ENCODE measurements at regions not wholly inside any gene's neighbourhood (a gene's known extent, or its start where the extent isn't known, plus 50 kb on each side); places are given as distances from the start of the nearest gene placed in this dataset.

DNA sequence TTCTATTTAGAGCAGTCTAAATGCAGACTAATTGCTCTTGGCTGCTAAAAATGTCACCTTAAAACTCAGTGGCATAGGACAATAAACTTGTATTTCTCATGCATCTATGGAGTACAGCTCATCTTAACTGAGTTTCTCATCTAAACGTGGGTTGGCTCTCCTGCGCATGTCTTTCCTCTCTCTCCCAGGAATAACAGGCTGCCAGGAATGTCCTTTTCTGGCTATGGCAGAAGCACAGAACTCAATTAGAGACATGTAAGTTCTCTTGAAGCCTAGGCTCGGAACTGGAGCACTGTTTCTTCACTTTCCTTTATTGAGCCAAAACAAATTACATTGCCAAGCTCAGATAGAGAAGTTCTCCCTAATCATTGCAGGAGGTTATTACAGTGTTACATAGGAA, 722.3 kb upstream of the FLRT2 start:
- no peaks in the 10 kb centered on the region for H3K36me3 ChIP-seq (ENCODE audit: control insufficient read depth in 2 of 2, insufficient read depth in 2 of 2, low read length in 1 of 2)
- WGBS = 95% methylated on average over 3 of the region's 3 CpGs
- peaks cover 0 to 1% of the 10 kb centered on the region in 2 donors for H3K9me3 ChIP-seq (ENCODE audit: control insufficient read depth in 2 of 2, insufficient read depth in 1 of 2, low read length in 1 of 2)
- no peak for DNase-seq (ENCODE audit: low read depth in 6 of 9, low spot score in 9 of 9)
- no peak overlapping the region for H3K4me3 ChIP-seq (ENCODE audit: low read length in 2 of 2)
- no peaks in the 10 kb centered on the region for H3K4me1 ChIP-seq (ENCODE audit: control insufficient read depth in 2 of 2, insufficient read depth in 2 of 2, low read length in 2 of 2)
- no peak overlapping the region for H3K27ac ChIP-seq (ENCODE audit: low read depth in 1 of 2, low read length in 1 of 2)
- no peaks in the 10 kb centered on the region for H3K27me3 ChIP-seq (ENCODE audit: control insufficient read depth in 2 of 2, insufficient read depth in 1 of 2, low read length in 1 of 2)

DNA sequence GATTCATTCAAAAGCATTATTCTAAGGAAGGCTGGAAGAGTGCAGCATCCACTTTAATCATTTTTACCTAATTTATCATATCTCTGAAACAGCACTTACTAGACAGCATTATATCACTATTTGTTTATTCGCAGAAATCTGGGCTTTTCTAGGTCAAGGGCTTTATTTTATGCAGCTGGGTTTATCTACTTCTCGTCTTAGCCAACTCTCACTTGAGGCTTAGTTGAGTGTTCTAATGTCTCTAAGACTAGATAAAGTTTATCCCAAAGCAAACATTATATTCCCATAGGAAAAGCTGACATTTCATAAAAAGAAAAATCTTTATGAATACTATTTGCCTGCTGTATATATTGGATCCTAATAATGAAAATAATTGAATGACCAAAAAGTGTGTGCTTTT, 720.8 kb upstream of the FLRT2 start:
- Histone ChIP-seq H3K9me3 (ENCODE audit: control insufficient read depth in 2 of 2, insufficient read depth in 1 of 2, low read length in 1 of 2) (peaks cover 0 to 1% of the 10 kb centered on the region in 2 donors), H3K27ac (ENCODE audit: low read depth in 1 of 2, low read length in 1 of 2) (no peak overlapping the region), H3K27me3 (ENCODE audit: control insufficient read depth in 2 of 2, insufficient read depth in 1 of 2, low read length in 1 of 2) (no peaks in the 10 kb centered on the region), H3K4me1 (ENCODE audit: control insufficient read depth in 2 of 2, insufficient read depth in 2 of 2, low read length in 2 of 2) (no peaks in the 10 kb centered on the region), H3K4me3 (ENCODE audit: low read length in 2 of 2) (no peak overlapping the region), H3K36me3 (ENCODE audit: control insufficient read depth in 2 of 2, insufficient read depth in 2 of 2, low read length in 1 of 2) (no peaks in the 10 kb centered on the region)
- no peak for DNase-seq (ENCODE audit: low read depth in 6 of 9, low spot score in 9 of 9)
- WGBS = 94% methylated on average over 2 of the region's 2 CpGs

DNA sequence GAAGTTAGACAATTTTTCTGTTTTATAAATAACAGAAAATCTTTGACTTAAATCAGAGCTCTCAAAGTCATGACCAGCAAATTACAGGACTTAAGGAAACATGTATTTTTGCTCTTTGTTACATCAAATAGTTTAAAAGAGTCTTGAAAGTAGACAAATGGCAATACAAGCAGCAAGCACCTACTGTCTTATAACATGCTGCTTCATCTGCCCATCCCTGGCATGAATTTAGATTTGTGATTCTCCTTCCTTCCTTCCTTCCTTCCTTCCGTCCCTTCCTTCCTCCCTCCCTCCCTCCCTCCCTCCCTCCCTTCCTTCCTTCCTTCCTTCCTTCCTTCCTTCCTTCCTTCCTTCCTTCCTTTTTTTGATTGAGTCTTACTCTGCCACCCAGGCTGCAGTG, 715.6 kb upstream of the FLRT2 start:
- Histone ChIP-seq H3K4me3 (ENCODE audit: low read length in 2 of 2) (no peak overlapping the region), H3K4me1 (ENCODE audit: control insufficient read depth in 2 of 2, insufficient read depth in 2 of 2, low read length in 2 of 2) (no peaks in the 10 kb centered on the region), H3K27me3 (ENCODE audit: control insufficient read depth in 2 of 2, insufficient read depth in 1 of 2, low read length in 1 of 2) (no peaks in the 10 kb centered on the region), H3K27ac (ENCODE audit: low read depth in 1 of 2, low read length in 1 of 2) (no peak overlapping the region), H3K9me3 (ENCODE audit: control insufficient read depth in 2 of 2, insufficient read depth in 1 of 2, low read length in 1 of 2) (no peaks in the 10 kb centered on the region), H3K36me3 (ENCODE audit: control insufficient read depth in 2 of 2, insufficient read depth in 2 of 2, low read length in 1 of 2) (no peaks in the 10 kb centered on the region)
- WGBS = 60% methylated on average over 1 of the region's 1 CpG
- no peak for DNase-seq (ENCODE audit: low read depth in 6 of 9, low spot score in 9 of 9)

DNA sequence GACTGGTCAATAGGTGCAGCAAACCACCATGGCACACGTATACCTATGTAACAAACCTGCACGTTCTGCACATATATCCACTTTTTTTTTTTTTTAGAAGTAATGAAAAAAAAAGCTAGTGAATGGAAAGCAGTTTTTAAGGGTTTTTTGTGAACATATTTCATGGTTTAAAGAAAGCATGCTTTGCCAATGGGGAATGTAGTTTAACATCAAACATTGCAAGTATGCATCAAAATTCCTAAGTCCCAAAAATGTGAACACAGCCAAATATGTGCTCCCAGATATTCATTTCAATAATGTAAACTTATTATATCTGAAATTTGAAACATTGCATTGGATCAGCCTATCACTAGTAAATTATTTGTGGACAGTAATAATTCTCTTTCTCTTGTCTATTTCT, 710.4 kb upstream of the FLRT2 start:
- no peaks in the 10 kb centered on the region for H3K27me3 ChIP-seq (ENCODE audit: control insufficient read depth in 2 of 2, insufficient read depth in 1 of 2, low read length in 1 of 2)
- H3K36me3 ChIP-seq (ENCODE audit: control insufficient read depth in 2 of 2, insufficient read depth in 2 of 2, low read length in 1 of 2) = no peaks in the 10 kb centered on the region
- no peak for DNase-seq (ENCODE audit: low read depth in 6 of 9, low spot score in 9 of 9)
- no peak overlapping the region for H3K4me3 ChIP-seq (ENCODE audit: low read length in 2 of 2)
- H3K9me3 ChIP-seq (ENCODE audit: control insufficient read depth in 2 of 2, insufficient read depth in 1 of 2, low read length in 1 of 2) = no peaks in the 10 kb centered on the region
- 93% methylated on average over 2 of the region's 2 CpGs for WGBS
- H3K4me1 ChIP-seq (ENCODE audit: control insufficient read depth in 2 of 2, insufficient read depth in 2 of 2, low read length in 2 of 2) = no peaks in the 10 kb centered on the region
- H3K27ac ChIP-seq (ENCODE audit: low read depth in 1 of 2, low read length in 1 of 2) = no peak overlapping the region

DNA sequence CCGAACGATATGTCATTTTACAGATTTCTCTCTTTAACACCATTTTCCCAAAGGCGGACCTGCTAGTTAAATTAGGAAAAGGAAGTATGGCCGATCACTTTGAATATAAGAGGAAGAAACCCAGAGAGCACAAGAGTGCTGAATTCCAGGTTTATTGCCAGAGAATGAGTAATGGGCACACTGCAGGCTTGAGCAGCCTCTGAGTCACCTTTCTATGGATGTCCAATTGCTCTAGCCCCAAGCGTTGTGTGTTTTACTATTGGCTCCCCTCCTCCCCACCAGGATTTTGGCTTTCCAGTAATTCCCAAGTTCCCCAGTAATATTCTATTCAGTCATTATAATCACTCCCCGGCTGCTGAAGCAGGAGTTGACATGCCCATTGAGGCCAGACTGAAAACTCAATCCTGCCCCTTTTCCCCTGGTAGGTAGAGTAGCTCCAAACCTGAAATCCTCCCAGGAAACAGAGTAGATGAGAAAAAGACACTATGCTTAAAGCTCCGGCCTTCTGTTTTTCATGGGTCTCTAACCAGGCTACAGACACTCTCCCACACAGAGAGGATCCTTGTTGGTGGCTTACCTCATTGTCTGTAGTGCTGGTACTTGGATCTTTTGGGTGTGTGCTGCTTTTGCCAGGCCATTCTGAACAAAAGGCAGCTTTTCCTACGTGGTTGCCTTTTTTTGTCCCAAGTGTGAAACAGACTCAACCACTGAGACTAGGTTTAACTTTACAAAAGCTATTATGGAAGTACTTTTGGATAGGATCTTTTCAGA, 704.3 kb upstream of the FLRT2 start:
- WGBS = 89% methylated on average over 8 of the region's 8 CpGs
- Histone ChIP-seq H3K9me3 (ENCODE audit: control insufficient read depth in 2 of 2, insufficient read depth in 1 of 2, low read length in 1 of 2) (peaks cover 0 to 1% of the 10 kb centered on the region in 2 donors), H3K4me1 (ENCODE audit: control insufficient read depth in 2 of 2, insufficient read depth in 2 of 2, low read length in 2 of 2) (no peaks in the 10 kb centered on the region), H3K27ac (ENCODE audit: low read depth in 1 of 2, low read length in 1 of 2) (no peak overlapping the region), H3K27me3 (ENCODE audit: control insufficient read depth in 2 of 2, insufficient read depth in 1 of 2, low read length in 1 of 2) (no peaks in the 10 kb centered on the region), H3K36me3 (ENCODE audit: control insufficient read depth in 2 of 2, insufficient read depth in 2 of 2, low read length in 1 of 2) (no peaks in the 10 kb centered on the region), H3K4me3 (ENCODE audit: low read length in 2 of 2) (no peak overlapping the region)
- DNase-seq (ENCODE audit: low read depth in 6 of 9, low spot score in 9 of 9) = no peak

DNA sequence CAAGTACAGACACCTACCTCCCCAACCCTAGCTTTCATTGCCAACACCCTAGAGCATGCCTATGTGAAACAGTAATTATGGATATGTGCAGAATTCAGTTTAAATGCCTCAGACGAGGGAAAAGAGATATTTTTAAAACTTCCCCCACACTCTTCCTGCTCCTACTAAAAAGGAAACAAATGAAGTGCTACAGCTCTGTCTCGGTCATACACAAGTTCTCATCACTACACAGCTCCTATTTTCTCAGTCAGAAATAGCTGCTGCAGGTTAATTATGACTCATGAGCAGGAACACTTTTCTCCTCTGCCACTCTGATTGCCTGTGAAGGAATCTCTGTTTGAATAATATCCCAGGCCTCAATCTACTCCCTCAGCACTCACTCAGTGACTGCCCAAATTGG, 703.6 kb upstream of the FLRT2 start:
- H3K36me3 ChIP-seq (ENCODE audit: control insufficient read depth in 2 of 2, insufficient read depth in 2 of 2, low read length in 1 of 2) = no peaks in the 10 kb centered on the region
- 17% methylated on average over 2 of the region's 2 CpGs for WGBS

DNA sequence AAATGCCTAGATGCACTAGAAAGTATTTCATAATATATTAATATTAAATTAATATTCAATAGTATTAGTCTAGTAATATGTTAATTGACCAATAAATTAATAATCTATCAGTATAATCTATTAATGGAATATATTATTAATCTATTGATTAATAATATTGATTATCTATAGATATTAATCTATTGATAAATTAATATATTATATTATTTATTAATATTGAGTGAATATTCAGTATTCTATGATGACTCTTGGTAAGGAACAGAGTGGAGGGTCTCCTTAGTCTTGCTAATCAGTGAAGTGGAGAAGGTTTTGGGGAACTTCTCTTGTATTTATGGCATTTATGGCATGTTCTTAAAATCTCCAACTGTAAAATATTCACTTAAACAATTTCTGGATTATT, 679.3 kb upstream of the FLRT2 start:
- Histone ChIP-seq H3K4me3 (ENCODE audit: low read length in 2 of 2) (no peak overlapping the region), H3K4me1 (ENCODE audit: control insufficient read depth in 2 of 2, insufficient read depth in 2 of 2, low read length in 2 of 2) (no peaks in the 10 kb centered on the region), H3K27ac (ENCODE audit: low read depth in 1 of 2, low read length in 1 of 2) (no peak overlapping the region), H3K27me3 (ENCODE audit: control insufficient read depth in 2 of 2, insufficient read depth in 1 of 2, low read length in 1 of 2) (no peaks in the 10 kb centered on the region), H3K36me3 (ENCODE audit: control insufficient read depth in 2 of 2, insufficient read depth in 2 of 2, low read length in 1 of 2) (no peaks in the 10 kb centered on the region), H3K9me3 (ENCODE audit: control insufficient read depth in 2 of 2, insufficient read depth in 1 of 2, low read length in 1 of 2) (no peaks in the 10 kb centered on the region)
- no peak for DNase-seq (ENCODE audit: low read depth in 6 of 9, low spot score in 9 of 9)

More for the DNA sequence above, 703.6 kb upstream of the FLRT2 start:
- H3K4me1 ChIP-seq (ENCODE audit: control insufficient read depth in 2 of 2, insufficient read depth in 2 of 2, low read length in 2 of 2) = no peaks in the 10 kb centered on the region
- DNase-seq (ENCODE audit: low read depth in 6 of 9, low spot score in 9 of 9) = no peak
- H3K27me3 ChIP-seq (ENCODE audit: control insufficient read depth in 2 of 2, insufficient read depth in 1 of 2, low read length in 1 of 2) = no peaks in the 10 kb centered on the region
- H3K9me3 ChIP-seq (ENCODE audit: control insufficient read depth in 2 of 2, insufficient read depth in 1 of 2, low read length in 1 of 2) = peaks cover 0 to 1% of the 10 kb centered on the region in 2 donors
- no peak overlapping the region for H3K27ac ChIP-seq (ENCODE audit: low read depth in 1 of 2, low read length in 1 of 2)
- no peak overlapping the region for H3K4me3 ChIP-seq (ENCODE audit: low read length in 2 of 2)

DNA sequence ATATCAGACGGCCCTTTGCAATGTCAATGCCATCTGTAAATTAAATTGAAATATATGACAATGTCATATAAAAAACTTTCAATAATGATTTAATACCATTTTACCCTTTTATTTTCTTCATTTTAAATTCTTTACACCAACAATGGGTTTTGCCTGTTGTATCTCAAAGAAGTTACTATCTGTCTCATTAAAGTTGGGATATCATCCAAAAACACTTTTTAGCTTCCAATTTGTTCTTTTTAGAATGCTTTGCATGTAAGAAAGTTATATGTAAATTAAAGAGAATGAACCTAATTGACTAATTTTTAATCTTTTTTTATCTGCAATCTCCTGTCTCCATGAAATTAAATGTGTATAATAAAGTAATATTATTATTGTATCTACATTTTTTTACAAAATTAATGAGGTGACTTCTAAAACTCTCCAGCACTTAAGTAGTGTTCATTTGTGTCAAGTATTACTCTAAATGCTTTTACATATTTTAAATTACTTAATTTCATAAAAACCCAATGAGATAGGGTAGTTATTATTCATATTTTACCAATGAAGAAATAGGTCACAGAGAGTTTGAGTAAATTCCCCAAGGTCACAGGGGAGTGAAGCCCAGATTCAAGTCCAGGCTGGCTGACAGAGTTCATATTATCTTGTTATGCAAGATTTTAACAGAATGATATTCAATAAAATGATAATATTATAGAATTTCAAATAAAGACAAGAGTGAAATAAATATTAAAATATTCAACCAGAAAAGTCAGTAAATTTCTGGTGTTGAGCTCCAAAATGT, 673.0 kb upstream of the FLRT2 start:
- Histone ChIP-seq H3K9me3 (ENCODE audit: control insufficient read depth in 2 of 2, insufficient read depth in 1 of 2, low read length in 1 of 2) (no peaks in the 10 kb centered on the region), H3K36me3 (ENCODE audit: control insufficient read depth in 2 of 2, insufficient read depth in 2 of 2, low read length in 1 of 2) (no peaks in the 10 kb centered on the region), H3K27me3 (ENCODE audit: control insufficient read depth in 2 of 2, insufficient read depth in 1 of 2, low read length in 1 of 2) (no peaks in the 10 kb centered on the region), H3K4me3 (ENCODE audit: low read length in 2 of 2) (no peak overlapping the region), H3K4me1 (ENCODE audit: control insufficient read depth in 2 of 2, insufficient read depth in 2 of 2, low read length in 2 of 2) (no peaks in the 10 kb centered on the region), H3K27ac (ENCODE audit: low read depth in 1 of 2, low read length in 1 of 2) (no peak overlapping the region)
- DNase-seq (ENCODE audit: low read depth in 6 of 9, low spot score in 9 of 9) = no peak
- WGBS = 32% methylated on average over 1 of the region's 1 CpG

DNA sequence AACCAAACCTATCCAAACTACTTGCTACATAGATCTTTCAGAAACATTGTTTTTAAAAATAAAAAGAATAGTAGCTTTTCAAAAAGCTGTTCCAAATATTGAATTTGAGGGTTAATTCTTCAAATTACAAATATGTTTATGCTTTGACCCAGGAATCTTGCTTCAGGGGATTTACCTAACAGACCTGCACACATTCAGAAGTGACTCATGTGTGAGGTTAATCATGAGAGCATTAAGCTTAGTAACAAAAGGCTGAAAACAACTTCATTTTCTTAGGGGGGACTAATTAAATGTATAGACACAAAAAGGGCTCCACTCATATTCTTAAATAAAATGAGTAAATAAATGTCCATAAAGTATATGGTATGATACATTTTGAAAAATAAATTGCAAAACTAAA, 672.4 kb upstream of the FLRT2 start:
- no peaks in the 10 kb centered on the region for H3K9me3 ChIP-seq (ENCODE audit: control insufficient read depth in 2 of 2, insufficient read depth in 1 of 2, low read length in 1 of 2)
- no peaks in the 10 kb centered on the region for H3K36me3 ChIP-seq (ENCODE audit: control insufficient read depth in 2 of 2, insufficient read depth in 2 of 2, low read length in 1 of 2)
- H3K4me1 ChIP-seq (ENCODE audit: control insufficient read depth in 2 of 2, insufficient read depth in 2 of 2, low read length in 2 of 2) = no peaks in the 10 kb centered on the region
- no peaks in the 10 kb centered on the region for H3K27me3 ChIP-seq (ENCODE audit: control insufficient read depth in 2 of 2, insufficient read depth in 1 of 2, low read length in 1 of 2)
- H3K4me3 ChIP-seq (ENCODE audit: low read length in 2 of 2) = no peak overlapping the region
- H3K27ac ChIP-seq (ENCODE audit: low read depth in 1 of 2, low read length in 1 of 2) = no peak overlapping the region
- DNase-seq (ENCODE audit: low read depth in 6 of 9, low spot score in 9 of 9) = no peak

Data from thymus (tissue), 11 donors.